ENCODE measurements at regions not wholly inside any gene's neighbourhood (a gene's known extent, or its start where the extent isn't known, plus 50 kb on each side); places are given as distances from the start of the nearest gene placed in this dataset.

DNA sequence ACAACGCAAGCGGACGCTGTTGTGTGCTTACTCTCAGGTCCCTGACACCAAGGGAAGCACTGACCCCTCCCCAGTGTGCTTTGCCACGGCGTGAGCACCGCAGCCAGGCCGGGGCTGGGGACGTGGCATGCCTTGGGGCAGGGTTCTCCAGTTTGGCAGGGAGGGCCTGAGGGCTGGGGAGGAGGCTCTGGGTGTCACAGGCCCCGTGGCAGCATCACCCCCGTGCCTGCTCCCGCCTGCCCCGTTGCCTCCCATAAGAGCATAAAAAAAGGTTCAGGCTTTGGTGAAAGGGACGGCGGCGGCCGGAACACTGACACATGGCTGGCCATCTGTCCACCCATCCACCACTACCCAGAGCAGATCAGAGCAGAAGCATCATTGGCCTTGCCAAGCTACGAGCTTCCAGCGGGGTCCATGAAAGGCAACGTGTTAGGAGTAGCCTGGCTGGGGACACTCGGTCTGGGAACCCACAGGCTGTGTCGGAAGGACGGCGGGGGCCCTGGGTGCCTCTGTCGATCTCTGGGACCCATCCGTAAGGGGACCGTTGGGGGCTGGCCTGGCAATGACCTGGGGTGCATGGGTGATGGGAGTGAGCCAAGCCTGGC, 183.0 kb downstream of the IGLL1 start:
- TF ChIP-seq, protein P1, sequence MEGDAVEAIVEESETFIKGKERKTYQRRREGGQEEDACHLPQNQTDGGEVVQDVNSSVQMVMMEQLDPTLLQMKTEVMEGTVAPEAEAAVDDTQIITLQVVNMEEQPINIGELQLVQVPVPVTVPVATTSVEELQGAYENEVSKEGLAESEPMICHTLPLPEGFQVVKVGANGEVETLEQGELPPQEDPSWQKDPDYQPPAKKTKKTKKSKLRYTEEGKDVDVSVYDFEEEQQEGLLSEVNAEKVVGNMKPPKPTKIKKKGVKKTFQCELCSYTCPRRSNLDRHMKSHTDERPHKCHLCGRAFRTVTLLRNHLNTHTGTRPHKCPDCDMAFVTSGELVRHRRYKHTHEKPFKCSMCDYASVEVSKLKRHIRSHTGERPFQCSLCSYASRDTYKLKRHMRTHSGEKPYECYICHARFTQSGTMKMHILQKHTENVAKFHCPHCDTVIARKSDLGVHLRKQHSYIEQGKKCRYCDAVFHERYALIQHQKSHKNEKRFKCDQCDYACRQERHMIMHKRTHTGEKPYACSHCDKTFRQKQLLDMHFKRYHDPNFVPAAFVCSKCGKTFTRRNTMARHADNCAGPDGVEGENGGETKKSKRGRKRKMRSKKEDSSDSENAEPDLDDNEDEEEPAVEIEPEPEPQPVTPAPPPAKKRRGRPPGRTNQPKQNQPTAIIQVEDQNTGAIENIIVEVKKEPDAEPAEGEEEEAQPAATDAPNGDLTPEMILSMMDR (IDR thresholded peaks at IDR 0.05), result no peak
- no peak for TF ChIP-seq EP300 (IDR thresholded peaks at IDR 0.05)
